DOHH2 (cell line): ENCODE measurements at regions not wholly inside any gene's neighbourhood (a gene's known extent, or its start where the extent isn't known, plus 50 kb on each side); places are given as distances from the start of the nearest gene placed in this dataset.
"Not testable (repeated sequence)": the region's sequence is repeated elsewhere in the genome, so short reads cannot be mapped to it uniquely, and the experiment has no call there.

Experiments used
- H3F3A ChIP-seq: fragments of 200-600 bp; sonication (generic), shearing (Covaris generic); 2 replicates; pipeline ENCODE4 v1.6.0; 2016; ENCODE audit warnings: antibody characterized with exemption, mild to moderate bottlenecking; ENCODE audit not compliant: control insufficient read depth, insufficient read depth
- H3K27ac ChIP-seq: fragments of 200-600 bp; sonication (generic); 2 replicates; pipeline ENCODE4 v1.5.1; 2014; ENCODE audit warnings: low read depth, mild to moderate bottlenecking, low read length, moderate library complexity
- H3K27me3 ChIP-seq: fragments of 200-600 bp; sonication (generic); 2 replicates; pipeline ENCODE4 v1.6.1; 2014; ENCODE audit warnings: mild to moderate bottlenecking, low read length, mixed read lengths; ENCODE audit not compliant: control insufficient read depth
- H3K36me3 ChIP-seq: fragments of 200-600 bp; sonication (generic); 2 replicates; pipeline ENCODE4 v1.6.1; 2014; ENCODE audit warnings: mild to moderate bottlenecking, low read length, moderate library complexity, mixed read lengths; ENCODE audit not compliant: control insufficient read depth
- H3K4me1 ChIP-seq: fragments of 200-600 bp; sonication (generic); 2 replicates; pipeline ENCODE4 v1.6.1; 2014; ENCODE audit warnings: mild to moderate bottlenecking, low read length, mixed read lengths; ENCODE audit not compliant: control insufficient read depth
- H3K4me2 ChIP-seq: fragments of 200-600 bp; sonication (generic); 2 replicates; pipeline ENCODE4 v1.6.0; 2014; ENCODE audit warnings: mild to moderate bottlenecking, low read length, moderate library complexity
- H3K4me3 ChIP-seq: fragments of 200-600 bp; sonication (generic); 2 replicates; pipeline ENCODE4 v1.5.1; 2014; ENCODE audit warnings: mild to moderate bottlenecking, low read length, mixed read lengths
- H3K79me2 ChIP-seq: fragments of 200-600 bp; sonication (generic); 2 replicates; pipeline ENCODE4 v1.6.1; 2014; ENCODE audit warnings: mild to moderate bottlenecking, low read length, mixed read lengths; ENCODE audit not compliant: control insufficient read depth
- H3K9me2 ChIP-seq: fragments of 200-600 bp; sonication (generic); replicated peaks from 2 replicates; pipeline ENCODE4 v1.6.1; 2014; ENCODE audit warnings: mild to moderate bottlenecking, low read length, mixed read lengths; ENCODE audit not compliant: control insufficient read depth
- H3K9me3 ChIP-seq: fragments of 200-600 bp; sonication (generic); 2 replicates; pipeline ENCODE4 v1.6.1; 2014; ENCODE audit warnings: antibody characterized with exemption, low read length, mixed read lengths; ENCODE audit not compliant: control insufficient read depth, insufficient read depth
- H4K20me1 ChIP-seq: fragments of 200-600 bp; sonication (generic); 2 replicates; pipeline ENCODE4 v1.6.0; 2014; ENCODE audit warnings: low read depth, mild to moderate bottlenecking, antibody characterized with exemption, low read length, moderate library complexity; ENCODE audit not compliant: control insufficient read depth, insufficient read depth
- CTCF ChIP-seq: fragments of 200-600 bp; sonication (generic); IDR thresholded peaks from one replicate; pipeline ENCODE4 v1.5.1; 2014; ENCODE audit warnings: antibody characterized with exemption, mild to moderate bottlenecking, low read depth, low read length; ENCODE audit not compliant: poor library complexity, severe bottlenecking
- EZH2phosphoT487 ChIP-seq: fragments of 200-600 bp; sonication (generic); IDR thresholded peaks from 2 replicates; pipeline ENCODE4 v1.6.1; 2017; ENCODE audit warnings: borderline replicate concordance, mild to moderate bottlenecking, antibody characterized with exemption, low read length, moderate library complexity, mixed read lengths

- Histone ChIP-seq H3K27ac (no peak overlapping the region), H3K27me3 (no peaks in the 10 kb centered on the region), H3F3A (no peaks in the 10 kb centered on the region), H3K4me2 (no peak overlapping the region), H4K20me1 (no peaks in the 10 kb centered on the region), H3K9me3 (no peaks in the 10 kb centered on the region), H3K36me3 (no peaks in the 10 kb centered on the region), H3K79me2 (no peaks in the 10 kb centered on the region), H3K9me2 (no peaks in the 10 kb centered on the region), H3K4me3 (no peak overlapping the region), H3K4me1 (no peaks in the 10 kb centered on the region)
- no peak for TF ChIP-seq CTCF
- no peak for TF ChIP-seq EZH2phosphoT487
Measured at GRCh38 chr1:58968360-58968952, 184.6 kb upstream of the JUN start.

GRCh38 chr1:58969176-58969575, 185.3 kb upstream of the JUN start:
- not testable (repeated sequence) for H3K36me3 ChIP-seq, H3K4me2 ChIP-seq, H3F3A ChIP-seq, H4K20me1 ChIP-seq, H3K27me3 ChIP-seq, H3K79me2 ChIP-seq, H3K27ac ChIP-seq, H3K4me1 ChIP-seq, H3K4me3 ChIP-seq, H3K9me3 ChIP-seq, H3K9me2 ChIP-seq

- no peaks in the 10 kb centered on the region for H4K20me1 ChIP-seq
- TF ChIP-seq CTCF = no peak
- TF ChIP-seq EZH2phosphoT487 = no peak
- H3K79me2 ChIP-seq = no peaks in the 10 kb centered on the region
- no peaks in the 10 kb centered on the region for H3K27me3 ChIP-seq
- no peak overlapping the region for H3K4me2 ChIP-seq
- H3K9me2 ChIP-seq = no peaks in the 10 kb centered on the region
- no peaks in the 10 kb centered on the region for H3K4me1 ChIP-seq
- no peaks in the 10 kb centered on the region for H3K9me3 ChIP-seq
- no peak overlapping the region for H3K4me3 ChIP-seq
- no peak overlapping the region for H3K27ac ChIP-seq
- no peaks in the 10 kb centered on the region for H3F3A ChIP-seq
- no peaks in the 10 kb centered on the region for H3K36me3 ChIP-seq
Measured at GRCh38 chr1:58971629-58972140, 187.8 kb upstream of the JUN start.

GRCh38 chr1:58975888-58976287, 192.0 kb upstream of the JUN start:
- Histone ChIP-seq H3K9me2 (no peaks in the 10 kb centered on the region), H3K27me3 (peaks cover 2% of the 10 kb centered on the region; the same call in 1 of the 2 replicates), H4K20me1 (no peaks in the 10 kb centered on the region)

More at GRCh38 chr1:58975888-58976287, 192.0 kb upstream of the JUN start:
- H3K4me3 ChIP-seq = no peak overlapping the region
- no peaks in the 10 kb centered on the region for H3K4me1 ChIP-seq
- H3K4me2 ChIP-seq = no peak overlapping the region
- H3K27ac ChIP-seq = no peak overlapping the region
- H3K36me3 ChIP-seq = no peaks in the 10 kb centered on the region
- TF ChIP-seq CTCF (no peak), EZH2phosphoT487 (no peak)
- no peaks in the 10 kb centered on the region for H3F3A ChIP-seq
- no peaks in the 10 kb centered on the region for H3K79me2 ChIP-seq
- no peaks in the 10 kb centered on the region for H3K9me3 ChIP-seq
